ENCODE measurements at regions not wholly inside any gene's neighbourhood (a gene's known extent, or its start where the extent isn't known, plus 50 kb on each side); places are given as distances from the start of the nearest gene placed in this dataset.

GRCh38 chr9:81112627-81113452 lies 576.5 kb downstream of the TLE1 start:
- intact Hi-C loops (cut with DNase I): no loop called here
- no peak for DNase-seq (ENCODE audit: low spot score)

DNA sequence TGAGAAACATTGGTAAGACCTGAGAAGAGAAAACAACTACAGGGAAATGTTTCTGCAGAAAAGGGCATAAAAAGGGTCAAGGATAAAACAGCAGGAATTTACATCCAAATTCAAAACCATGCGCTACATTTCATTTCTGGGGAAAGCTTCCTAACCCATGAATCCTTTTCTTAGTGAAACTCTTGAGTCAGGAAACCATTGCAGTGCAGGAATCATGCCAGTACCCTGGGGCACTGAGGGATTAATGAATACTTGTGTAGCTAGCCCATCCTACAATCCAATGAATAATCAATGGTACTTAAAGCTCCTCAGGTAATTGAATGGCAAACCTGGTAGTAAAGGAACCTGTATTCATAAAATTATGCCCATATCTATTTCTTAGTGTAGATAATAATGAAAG lies 580.5 kb downstream of the TLE1 start:
- intact Hi-C loops (cut with DNase I): no loop called here
- DNase-seq (ENCODE audit: low spot score): no peak

GRCh38 chr9:81108391-81108790 lies 581.0 kb downstream of the TLE1 start:
- intact Hi-C loops (cut with DNase I): no loop called here
- no peak for DNase-seq (ENCODE audit: low spot score)

DNA sequence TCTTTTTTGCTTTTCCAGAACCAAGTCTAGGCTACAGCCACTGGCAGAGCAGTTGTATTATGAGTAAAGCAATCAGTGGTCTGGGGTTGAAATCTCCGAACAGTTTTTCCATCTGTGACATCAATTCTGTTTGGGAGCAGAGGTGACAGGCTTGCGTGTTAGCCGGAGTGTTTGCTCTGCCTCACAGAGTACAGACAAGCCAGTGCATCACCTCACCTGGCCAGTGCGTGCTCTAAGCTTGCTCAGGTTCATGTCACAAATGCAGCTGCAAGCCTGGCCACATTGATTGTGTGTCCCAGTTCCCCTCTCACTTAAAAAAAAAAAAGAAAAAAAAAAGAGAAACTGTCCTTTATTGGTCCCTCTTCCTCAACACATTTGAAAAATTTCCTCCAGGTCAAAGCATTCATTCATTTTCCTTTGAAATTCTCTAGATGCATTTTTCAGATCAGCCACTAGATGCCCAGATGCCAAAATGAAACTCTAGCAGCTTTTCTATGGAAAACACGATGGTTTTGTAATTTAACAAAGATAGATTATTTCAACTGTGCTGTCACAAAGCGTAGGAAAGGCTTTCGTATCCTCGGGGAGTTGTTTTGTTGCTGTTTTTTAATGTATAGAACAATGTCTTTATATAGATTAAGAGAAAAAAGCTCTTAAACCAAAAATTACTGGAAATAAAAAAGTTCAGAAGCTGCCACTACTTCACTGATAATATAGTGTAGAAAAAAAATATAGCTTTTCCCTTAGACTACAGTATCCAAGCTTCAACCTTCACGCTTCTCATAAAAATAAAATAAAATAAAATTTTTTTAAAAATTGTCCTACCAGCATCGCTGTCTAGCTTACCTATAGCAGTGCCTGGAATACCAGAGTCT lies 585.5 kb downstream of the TLE1 start:
- DNase-seq (ENCODE audit: low spot score): no peak
- intact Hi-C loops (cut with DNase I): no loop called here

GRCh38 chr9:81097131-81097847 lies 592.1 kb downstream of the TLE1 start:
- intact Hi-C loops (cut with DNase I): no loop called here
- no peak for DNase-seq (ENCODE audit: low spot score)

- DNase-seq (ENCODE audit: low spot score): no peak
- intact Hi-C loops (cut with DNase I): no loop called here
Observed at GRCh38 chr9:81096625-81097024, 592.7 kb downstream of the TLE1 start.

- intact Hi-C loops (cut with DNase I): no loop called here
- DNase-seq (ENCODE audit: low spot score): no peak
Observed at GRCh38 chr9:81092057-81092456, 597.3 kb downstream of the TLE1 start.

- intact Hi-C loops (cut with DNase I): no loop called here
- no peak for DNase-seq (ENCODE audit: low spot score)
Observed at GRCh38 chr9:81088341-81088740, 601.0 kb downstream of the TLE1 start.

DNA sequence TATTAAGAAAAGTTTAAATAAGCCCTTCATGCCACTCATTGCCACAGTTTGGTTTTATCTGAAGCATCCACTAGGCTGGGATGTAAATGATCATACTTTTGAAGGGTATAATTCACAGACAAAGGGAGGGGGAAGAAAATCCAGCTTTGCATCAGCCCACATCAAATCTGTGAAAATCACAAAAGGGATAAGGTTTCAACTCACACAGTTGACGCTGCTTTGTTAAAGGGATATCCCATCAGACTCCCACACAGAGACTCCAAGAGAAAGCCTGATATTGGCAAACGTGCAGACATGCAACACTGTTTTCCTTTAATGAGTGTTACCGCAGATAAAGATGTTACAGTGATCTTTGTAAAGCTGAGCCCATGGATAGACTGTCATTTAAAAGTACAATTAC lies 602.9 kb downstream of the TLE1 start:
- DNase-seq (ENCODE audit: low spot score): no peak
- intact Hi-C loops (cut with DNase I): no loop called here

GRCh38 chr9:81083854-81084512 lies 605.4 kb downstream of the TLE1 start:
- intact Hi-C loops (cut with DNase I): no loop called here
- DNase-seq (ENCODE audit: low spot score): no peak

GRCh38 chr9:81083067-81083466 lies 606.3 kb downstream of the TLE1 start:
- intact Hi-C loops (cut with DNase I): no loop called here
- no peak for DNase-seq (ENCODE audit: low spot score)

GRCh38 chr9:81082221-81082620 lies 607.1 kb downstream of the TLE1 start:
- no peak for DNase-seq (ENCODE audit: low spot score)
- intact Hi-C loops (cut with DNase I): no loop called here

- DNase-seq (ENCODE audit: low spot score): no peak
- intact Hi-C loops (cut with DNase I): no loop called here
Observed at GRCh38 chr9:81080900-81081299, 608.4 kb downstream of the TLE1 start.

DNA sequence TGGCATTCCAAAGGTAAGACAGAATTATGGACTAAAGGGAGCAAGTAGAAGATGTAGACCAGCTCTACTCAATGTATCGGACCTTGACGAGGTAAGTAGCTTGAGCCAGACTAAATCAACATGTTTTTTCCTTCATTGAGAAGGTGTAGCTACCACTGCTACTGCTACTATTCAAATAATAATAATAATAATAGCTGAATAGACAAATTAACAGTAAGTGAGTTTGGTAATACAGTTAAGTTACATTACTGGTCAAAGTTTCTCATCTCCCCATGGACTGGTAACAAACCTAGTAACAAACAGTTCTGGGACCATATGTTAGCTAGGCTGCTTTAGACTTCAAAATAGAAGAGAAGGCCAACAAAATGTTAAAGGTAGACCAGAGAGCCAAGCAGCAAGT lies 609.2 kb downstream of the TLE1 start:
- intact Hi-C loops (cut with DNase I): no loop called here
- no peak for DNase-seq (ENCODE audit: low spot score)

- no peak for DNase-seq (ENCODE audit: low spot score)
- intact Hi-C loops (cut with DNase I): no loop called here
Observed at GRCh38 chr9:81079055-81079454, 610.3 kb downstream of the TLE1 start.

GRCh38 chr9:81078555-81078954 lies 610.8 kb downstream of the TLE1 start:
- intact Hi-C loops (cut with DNase I): no loop called here

GRCh38 chr9:81077572-81077971 lies 611.8 kb downstream of the TLE1 start:
- intact Hi-C loops (cut with DNase I): no loop called here

More at GRCh38 chr9:81078555-81078954, 610.8 kb downstream of the TLE1 start:
- no peak for DNase-seq (ENCODE audit: low spot score)

GRCh38 chr9:81076131-81076530 lies 613.2 kb downstream of the TLE1 start:
- intact Hi-C loops (cut with DNase I): no loop called here
- no peak for DNase-seq (ENCODE audit: low spot score)

More at GRCh38 chr9:81077572-81077971, 611.8 kb downstream of the TLE1 start:
- DNase-seq (ENCODE audit: low spot score): no peak

- intact Hi-C loops (cut with DNase I): no loop called here
- no peak for DNase-seq (ENCODE audit: low spot score)
Observed at GRCh38 chr9:81074221-81074620, 615.1 kb downstream of the TLE1 start.

DNA sequence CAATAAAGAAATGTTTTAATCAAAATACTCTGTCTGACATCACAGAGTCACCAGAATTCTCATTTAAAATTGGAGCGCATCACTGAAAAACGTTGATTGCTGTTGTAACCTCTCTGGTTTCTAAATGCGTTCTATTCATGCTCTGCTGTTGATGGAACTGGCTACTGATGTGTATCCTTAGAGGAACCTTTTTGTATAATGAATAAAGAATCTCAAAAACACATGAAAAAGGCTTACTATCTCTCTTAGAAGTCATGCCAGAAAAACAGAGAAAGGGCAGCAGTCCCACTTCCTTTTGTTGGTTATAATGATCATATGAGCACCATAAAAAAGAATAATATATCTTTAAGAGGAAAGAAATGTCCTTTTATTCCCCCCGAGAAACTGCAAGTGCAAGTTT lies 615.5 kb downstream of the TLE1 start:
- intact Hi-C loops (cut with DNase I): no loop called here
- DNase-seq (ENCODE audit: low spot score): no peak

All from cardiac septum (tissue), 1 donor.